ENCODE measurements at regions not wholly inside any gene's neighbourhood (a gene's known extent, or its start where the extent isn't known, plus 50 kb on each side); places are given as distances from the start of the nearest gene placed in this dataset.

GRCh38 chr11:15901054-15901453 is 455.3 kb downstream of the SOX6 start:
- POLR2A ChIA-PET (ENCODE audit: low non-redundant PET), result no interaction called here
- CTCF ChIA-PET, result no interaction called here
- Histone ChIP-seq H3K36me3 (ENCODE audit: insufficient read depth, low read length, poor library complexity, severe bottlenecking) (no peaks in the 10 kb centered on the region), H3K4me3 (ENCODE audit: low read depth, low read length, poor library complexity, severe bottlenecking) (no peak overlapping the region), H3K27ac (ENCODE audit: low read depth, low read length, poor library complexity, severe bottlenecking) (no peak overlapping the region), H3K27me3 (replicated peaks; ENCODE audit: insufficient read depth, low read depth, low read length, poor library complexity) (no peaks in the 10 kb centered on the region), H3K9me3 (ENCODE audit: low read depth, low read length, poor library complexity, severe bottlenecking) (no peaks in the 10 kb centered on the region), H3K4me1 (ENCODE audit: insufficient read depth, low read length, poor library complexity, severe bottlenecking) (peaks cover 3% of the 10 kb centered on the region)
- intact Hi-C loops (cut with micrococcal nuclease; ENCODE audit: unreplicated experiment), result no loop called here
- no peak for DNase-seq (ENCODE audit: low spot score)
- no TSS peak for BruUV-seq (replicated peaks)
- no peak for TF ChIP-seq EZH2 (IDR thresholded peaks at IDR 0.05; ENCODE audit: borderline replicate concordance, low read depth, low read length, poor library complexity, severe bottlenecking)
- TF ChIP-seq CTCF (conservative IDR thresholded peaks at IDR 0.05; ENCODE audit: low read depth, low read length), result no peak

GRCh38 chr11:15901790-15902189 is 454.6 kb downstream of the SOX6 start:
- DNase-seq (ENCODE audit: low spot score), result no peak
- Histone ChIP-seq H3K27me3 (replicated peaks; ENCODE audit: insufficient read depth, low read depth, low read length, poor library complexity) (no peaks in the 10 kb centered on the region), H3K27ac (ENCODE audit: low read depth, low read length, poor library complexity, severe bottlenecking) (no peak overlapping the region), H3K4me3 (ENCODE audit: low read depth, low read length, poor library complexity, severe bottlenecking) (no peak overlapping the region), H3K9me3 (ENCODE audit: low read depth, low read length, poor library complexity, severe bottlenecking) (no peaks in the 10 kb centered on the region), H3K36me3 (ENCODE audit: insufficient read depth, low read length, poor library complexity, severe bottlenecking) (no peaks in the 10 kb centered on the region), H3K4me1 (ENCODE audit: insufficient read depth, low read length, poor library complexity, severe bottlenecking) (peaks cover 3% of the 10 kb centered on the region)
- BruUV-seq (replicated peaks), result no TSS peak
- CTCF ChIA-PET, result no interaction called here
- intact Hi-C loops (cut with micrococcal nuclease; ENCODE audit: unreplicated experiment), result no loop called here
- TF ChIP-seq EZH2 (IDR thresholded peaks at IDR 0.05; ENCODE audit: borderline replicate concordance, low read depth, low read length, poor library complexity, severe bottlenecking) (no peak), CTCF (conservative IDR thresholded peaks at IDR 0.05; ENCODE audit: low read depth, low read length) (no peak)
- POLR2A ChIA-PET (ENCODE audit: low non-redundant PET), result no interaction called here

- no peak for DNase-seq (ENCODE audit: low spot score)
These were observed 453.1 kb downstream of the SOX6 start for GRCh38 chr11:15903246-15903645.

More at GRCh38 chr11:15903246-15903645, 453.1 kb downstream of the SOX6 start:
- H3K4me1 ChIP-seq (ENCODE audit: insufficient read depth, low read length, poor library complexity, severe bottlenecking), result no peaks in the 10 kb centered on the region
- H3K4me3 ChIP-seq (ENCODE audit: low read depth, low read length, poor library complexity, severe bottlenecking), result no peak overlapping the region
- H3K27ac ChIP-seq (ENCODE audit: low read depth, low read length, poor library complexity, severe bottlenecking), result no peak overlapping the region
- BruUV-seq (replicated peaks), result no TSS peak
- intact Hi-C loops (cut with micrococcal nuclease; ENCODE audit: unreplicated experiment), result no loop called here
- ChIA-PET POLR2A (ENCODE audit: low non-redundant PET) (no interaction called here), CTCF (no interaction called here)
- H3K27me3 ChIP-seq (replicated peaks; ENCODE audit: insufficient read depth, low read depth, low read length, poor library complexity), result no peaks in the 10 kb centered on the region
- TF ChIP-seq CTCF (conservative IDR thresholded peaks at IDR 0.05; ENCODE audit: low read depth, low read length), result no peak
- no peak for TF ChIP-seq EZH2 (IDR thresholded peaks at IDR 0.05; ENCODE audit: borderline replicate concordance, low read depth, low read length, poor library complexity, severe bottlenecking)
- H3K9me3 ChIP-seq (ENCODE audit: low read depth, low read length, poor library complexity, severe bottlenecking), result no peaks in the 10 kb centered on the region
- no peaks in the 10 kb centered on the region for H3K36me3 ChIP-seq (ENCODE audit: insufficient read depth, low read length, poor library complexity, severe bottlenecking)
